Breast epithelium (tissue), 3 donors: ENCODE measurements at regions not wholly inside any gene's neighbourhood (a gene's known extent, or its start where the extent isn't known, plus 50 kb on each side); places are given as distances from the start of the nearest gene placed in this dataset.

ENCODE experiments used
- POLR2A ChIP-seq: fragments of 450-650 bp; IDR thresholded peaks from one replicate; pipeline ENCODE4 v1.6.1; 2016; ENCODE audit warnings: antibody characterized with exemption, mild to moderate bottlenecking, moderate library complexity
- POLR2AphosphoS5 ChIP-seq, 3 donors: sonication (generic); formaldehyde crosslinking; IDR thresholded peaks; one replicate each; pipeline ENCODE4 v1.6.1; 2017; ENCODE audit warnings: antibody characterized with exemption in 3 of 3
- TF ChIP-seq, protein P1 (sequence below), 3 donors: fragments of 450-650 bp; IDR thresholded peaks; one replicate each; pipeline ENCODE4 v1.5.1; 2016 to 2017; ENCODE audit warnings: antibody characterized with exemption in 3 of 3, mild to moderate bottlenecking in 3 of 3, moderate library complexity in 3 of 3

DNA sequence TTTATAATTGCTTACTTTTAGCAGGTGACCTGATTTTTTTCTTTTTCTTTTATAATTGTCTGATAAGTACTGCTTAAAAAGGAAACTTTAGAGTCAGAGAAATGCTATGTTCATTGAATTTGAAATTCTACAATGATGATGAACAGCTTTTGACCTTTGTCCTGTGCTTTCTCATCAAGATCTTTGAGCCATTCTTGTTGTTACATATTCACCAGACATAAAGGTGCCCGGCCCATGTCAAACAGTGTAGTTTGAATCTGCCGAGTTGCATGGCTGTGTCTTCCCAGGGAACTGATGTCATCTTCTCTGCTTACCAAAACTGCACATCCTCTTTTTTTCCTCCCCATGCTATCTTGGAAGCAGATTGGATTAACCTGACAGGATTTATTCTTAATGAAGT, 163.6 kb downstream of the LRRC70 start:
- TF ChIP-seq, protein P1, sequence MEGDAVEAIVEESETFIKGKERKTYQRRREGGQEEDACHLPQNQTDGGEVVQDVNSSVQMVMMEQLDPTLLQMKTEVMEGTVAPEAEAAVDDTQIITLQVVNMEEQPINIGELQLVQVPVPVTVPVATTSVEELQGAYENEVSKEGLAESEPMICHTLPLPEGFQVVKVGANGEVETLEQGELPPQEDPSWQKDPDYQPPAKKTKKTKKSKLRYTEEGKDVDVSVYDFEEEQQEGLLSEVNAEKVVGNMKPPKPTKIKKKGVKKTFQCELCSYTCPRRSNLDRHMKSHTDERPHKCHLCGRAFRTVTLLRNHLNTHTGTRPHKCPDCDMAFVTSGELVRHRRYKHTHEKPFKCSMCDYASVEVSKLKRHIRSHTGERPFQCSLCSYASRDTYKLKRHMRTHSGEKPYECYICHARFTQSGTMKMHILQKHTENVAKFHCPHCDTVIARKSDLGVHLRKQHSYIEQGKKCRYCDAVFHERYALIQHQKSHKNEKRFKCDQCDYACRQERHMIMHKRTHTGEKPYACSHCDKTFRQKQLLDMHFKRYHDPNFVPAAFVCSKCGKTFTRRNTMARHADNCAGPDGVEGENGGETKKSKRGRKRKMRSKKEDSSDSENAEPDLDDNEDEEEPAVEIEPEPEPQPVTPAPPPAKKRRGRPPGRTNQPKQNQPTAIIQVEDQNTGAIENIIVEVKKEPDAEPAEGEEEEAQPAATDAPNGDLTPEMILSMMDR (IDR thresholded peaks at IDR 0.05): no peak
- TF ChIP-seq POLR2AphosphoS5 (IDR thresholded peaks at IDR 0.05): no peak
- no peak for TF ChIP-seq POLR2A
